DND-41 (cell line): ENCODE measurements at regions not wholly inside any gene's neighbourhood (a gene's known extent, or its start where the extent isn't known, plus 50 kb on each side); places are given as distances from the start of the nearest gene placed in this dataset.

ENCODE experiments used
- ATAC-seq: fragments of 200-7000 bp; cut with Tn5 transposase; 3 replicates; pipeline ENCODE4 v1.9.1; 2021; ENCODE audit warnings: low read depth; ENCODE audit not compliant: insufficient read depth
- DNase-seq: peaks from one replicate; pipeline ENCODE4 v3.0.0-alpha.2; 2020
- H2AFZ ChIP-seq: 2 replicates; pipeline ENCODE4 v1.6.0; 2012; ENCODE audit warnings: low read depth, low read length
- H3K27ac ChIP-seq: 2 replicates; pipeline ENCODE4 v1.5.1; 2012; ENCODE audit warnings: low read length, inconsistent platforms
- H3K27me3 ChIP-seq: fragments of 200-600 bp; sonication (generic); 2 replicates; pipeline ENCODE4 v1.6.0; 2012; ENCODE audit warnings: low read length, mild to moderate bottlenecking, inconsistent platforms; ENCODE audit not compliant: insufficient read depth, poor library complexity
- H3K36me3 ChIP-seq: 2 replicates; pipeline ENCODE4 v1.5.1; 2012; ENCODE audit warnings: low read length, inconsistent platforms; ENCODE audit not compliant: insufficient read depth
- H3K4me1 ChIP-seq: 2 replicates; pipeline ENCODE4 v1.5.1; 2012; ENCODE audit warnings: mild to moderate bottlenecking, low read length; ENCODE audit not compliant: insufficient read depth
- H3K4me2 ChIP-seq: 2 replicates; pipeline ENCODE4 v1.6.0; 2012; ENCODE audit warnings: mild to moderate bottlenecking, moderate library complexity, low read length, inconsistent platforms; ENCODE audit not compliant: insufficient read depth
- H3K4me3 ChIP-seq, 2 experiments: fragments of 200-600 bp in 1 of 2; shearing (Covaris generic) in 1 of 2; 2 replicates each; pipeline ENCODE4 v1.5.1; 2012 to 2016; ENCODE audit warnings: inconsistent platforms in 2 of 2, low read length in 2 of 2, mild to moderate bottlenecking in 2 of 2, low read depth in 1 of 2, moderate library complexity in 1 of 2
- H3K79me2 ChIP-seq: 2 replicates; pipeline ENCODE4 v1.6.0; 2012; ENCODE audit warnings: low read length, inconsistent platforms; ENCODE audit not compliant: insufficient read depth
- H3K9ac ChIP-seq: 2 replicates; pipeline ENCODE4 v1.6.0; 2012; ENCODE audit warnings: low read depth, mild to moderate bottlenecking, inconsistent platforms, low read length, moderate library complexity
- H3K9me3 ChIP-seq: 2 replicates; pipeline ENCODE4 v1.5.1; 2012; ENCODE audit warnings: low read length, moderate library complexity, mild to moderate bottlenecking, inconsistent platforms; ENCODE audit not compliant: insufficient read depth, severe bottlenecking
- H4K20me1 ChIP-seq: 2 replicates; pipeline ENCODE4 v1.6.0; 2012; ENCODE audit warnings: low read length; ENCODE audit not compliant: insufficient read depth
- CTCF ChIP-seq: IDR thresholded peaks from 2 replicates; pipeline ENCODE4 v1.5.1; 2012; ENCODE audit warnings: borderline replicate concordance, low read length, moderate library complexity, mild to moderate bottlenecking; ENCODE audit not compliant: poor library complexity, severe bottlenecking; ENCODE audit errors: extremely low read depth
- EZH2 ChIP-seq: IDR thresholded peaks from 3 replicates; pipeline ENCODE4 v1.6.1; 2012; ENCODE audit warnings: borderline replicate concordance, low read depth, mild to moderate bottlenecking, moderate library complexity, low read length, inconsistent platforms; ENCODE audit not compliant: severe bottlenecking

- Histone ChIP-seq H3K4me2 (no peak overlapping the region), H3K27me3 (no peaks in the 10 kb centered on the region), H3K36me3 (no peaks in the 10 kb centered on the region), H3K4me1 (peaks cover 13% of the 10 kb centered on the region), H3K9ac (no peak overlapping the region), H3K9me3 (no peaks in the 10 kb centered on the region), H3K79me2 (no peaks in the 10 kb centered on the region), H2AFZ (no peak overlapping the region), H3K4me3 (no peak overlapping the region), H4K20me1 (no peaks in the 10 kb centered on the region), H3K27ac (no peak overlapping the region)
- no peak for ATAC-seq
- TF ChIP-seq EZH2: no peak
- TF ChIP-seq CTCF: no peak
- no peak for DNase-seq
Observed at GRCh38 chr18:73737990-73738389, 409.6 kb downstream of the FBXO15 start.

GRCh38 chr18:73735836-73736235, 411.8 kb downstream of the FBXO15 start:
- Histone ChIP-seq H4K20me1 (no peaks in the 10 kb centered on the region), H3K36me3 (no peaks in the 10 kb centered on the region), H3K4me2 (no peak overlapping the region), H3K4me1 (no peaks in the 10 kb centered on the region), H3K79me2 (no peaks in the 10 kb centered on the region), H2AFZ (no peak overlapping the region), H3K4me3 (no peak overlapping the region), H3K9me3 (no peaks in the 10 kb centered on the region), H3K27me3 (no peaks in the 10 kb centered on the region), H3K27ac (no peak overlapping the region), H3K9ac (no peak overlapping the region)
- DNase-seq (no peak), ATAC-seq (no peak)
- TF ChIP-seq CTCF: no peak
- no peak for TF ChIP-seq EZH2

- H2AFZ ChIP-seq: no peak overlapping the region
- H3K9me3 ChIP-seq: peaks cover 2% of the 10 kb centered on the region
- H4K20me1 ChIP-seq: no peaks in the 10 kb centered on the region
- H3K27ac ChIP-seq: no peak overlapping the region
- DNase-seq (no peak), ATAC-seq (no peak)
- no peaks in the 10 kb centered on the region for H3K4me1 ChIP-seq
- H3K9ac ChIP-seq: no peak overlapping the region
- no peak for TF ChIP-seq EZH2
- no peak for TF ChIP-seq CTCF
- no peak overlapping the region for H3K4me2 ChIP-seq
- no peak overlapping the region for H3K4me3 ChIP-seq
- H3K36me3 ChIP-seq: no peaks in the 10 kb centered on the region
- no peaks in the 10 kb centered on the region for H3K27me3 ChIP-seq
- no peaks in the 10 kb centered on the region for H3K79me2 ChIP-seq
Observed at GRCh38 chr18:73733806-73734314, 413.8 kb downstream of the FBXO15 start.

- Histone ChIP-seq H3K27me3 (no peaks in the 10 kb centered on the region), H3K9me3 (peaks cover 2% of the 10 kb centered on the region), H3K4me3 (no peak overlapping the region), H3K36me3 (no peaks in the 10 kb centered on the region), H3K4me2 (no peak overlapping the region), H3K27ac (no peak overlapping the region), H4K20me1 (no peaks in the 10 kb centered on the region), H3K4me1 (no peaks in the 10 kb centered on the region), H3K79me2 (no peaks in the 10 kb centered on the region), H3K9ac (no peak overlapping the region), H2AFZ (no peak overlapping the region)
- no peak for DNase-seq
- TF ChIP-seq CTCF: no peak
- TF ChIP-seq EZH2: no peak
- no peak for ATAC-seq
Observed at GRCh38 chr18:73733376-73733775, 414.3 kb downstream of the FBXO15 start.
